MM.1S (cell line): ENCODE measurements at regions not wholly inside any gene's neighbourhood (a gene's known extent, or its start where the extent isn't known, plus 50 kb on each side); places are given as distances from the start of the nearest gene placed in this dataset.

Source experiments
- DNase-seq: peaks from one replicate; pipeline ENCODE4 v3.0.0-alpha.2; 2015
- H2AFZ ChIP-seq: fragments of 300-600 bp; sonication (generic); 2 replicates; pipeline ENCODE4 v1.6.0; 2016; ENCODE audit warnings: antibody characterized with exemption, low read length
- H3F3A ChIP-seq: fragments of 300-600 bp; sonication (generic); 2 replicates; pipeline ENCODE4 v1.6.1; 2016; ENCODE audit warnings: mild to moderate bottlenecking, antibody characterized with exemption, low read length, moderate library complexity, mixed read lengths; ENCODE audit not compliant: insufficient read depth
- H3K27ac ChIP-seq: fragments of 300-600 bp; sonication (generic); 2 replicates; pipeline ENCODE4 v1.5.1; 2016; ENCODE audit warnings: mild to moderate bottlenecking, low read length
- H3K27me3 ChIP-seq: fragments of 300-600 bp; sonication (generic); replicated peaks from 2 replicates; pipeline ENCODE4 v1.6.0; 2016; ENCODE audit warnings: low read length; ENCODE audit not compliant: insufficient read depth
- H3K36me3 ChIP-seq: fragments of 300-600 bp; sonication (generic); replicated peaks from 2 replicates; pipeline ENCODE4 v1.6.1; 2016; ENCODE audit warnings: mild to moderate bottlenecking, low read length, mixed read lengths; ENCODE audit not compliant: insufficient read depth
- H3K4me1 ChIP-seq: fragments of 300-600 bp; sonication (generic); 2 replicates; pipeline ENCODE4 v1.6.1; 2016; ENCODE audit warnings: low read length, mixed read lengths
- H3K4me2 ChIP-seq: fragments of 300-600 bp; sonication (generic); 2 replicates; pipeline ENCODE4 v1.6.0; 2016; ENCODE audit warnings: low read depth, low read length
- H3K4me3 ChIP-seq: fragments of 300-600 bp; sonication (generic); 2 replicates; pipeline ENCODE4 v1.5.1; 2016; ENCODE audit warnings: low read length, mixed read lengths
- H3K79me2 ChIP-seq: fragments of 300-600 bp; sonication (generic); 2 replicates; pipeline ENCODE4 v1.6.1; 2016; ENCODE audit warnings: mixed run types, low read length, mixed read lengths
- H3K9ac ChIP-seq: fragments of 300-600 bp; sonication (generic); 2 replicates; pipeline ENCODE4 v1.6.1; 2016; ENCODE audit warnings: low read length, mixed read lengths
- H3K9me2 ChIP-seq: fragments of 300-600 bp; sonication (generic); replicated peaks from 2 replicates; pipeline ENCODE4 v1.6.1; 2016; ENCODE audit warnings: mild to moderate bottlenecking, low read length, mixed read lengths; ENCODE audit not compliant: insufficient read depth
- H3K9me3 ChIP-seq: fragments of 300-600 bp; sonication (generic); replicated peaks from 2 replicates; pipeline ENCODE4 v1.6.1; 2016; ENCODE audit warnings: mild to moderate bottlenecking, low read length, mixed read lengths; ENCODE audit not compliant: insufficient read depth
- H4K20me1 ChIP-seq: fragments of 300-600 bp; sonication (generic); 2 replicates; pipeline ENCODE4 v1.6.1; 2016; ENCODE audit warnings: mild to moderate bottlenecking, low read length, moderate library complexity, mixed read lengths; ENCODE audit not compliant: insufficient read depth
- CTCF ChIP-seq: fragments of 300-600 bp; sonication (generic); IDR thresholded peaks from 2 replicates; pipeline ENCODE4 v1.5.1; 2016; ENCODE audit warnings: antibody characterized with exemption, low read length, mixed read lengths
- EZH2 ChIP-seq: fragments of 300-600 bp; sonication (generic); optimal IDR thresholded peaks from 2 replicates; pipeline ENCODE3; 2017; ENCODE audit warnings: low read depth, mild to moderate bottlenecking, antibody characterized with exemption, low read length, mixed read lengths
- EZH2phosphoT487 ChIP-seq: fragments of 300-600 bp; sonication (generic); IDR thresholded peaks from 2 replicates; pipeline ENCODE4 v1.6.1; 2018; ENCODE audit warnings: antibody characterized with exemption, low read length

- Histone ChIP-seq H3K27me3 (no peaks in the 10 kb centered on the region), H3K4me2 (no peak overlapping the region), H3K36me3 (no peaks in the 10 kb centered on the region), H3K4me1 (peaks cover 27% of the 10 kb centered on the region), H3K9me2 (no peaks in the 10 kb centered on the region), H3F3A (no peaks in the 10 kb centered on the region), H4K20me1 (no peaks in the 10 kb centered on the region), H3K9me3 (no peaks in the 10 kb centered on the region), H3K27ac (no peak overlapping the region), H3K79me2 (no peaks in the 10 kb centered on the region), H2AFZ (no peak overlapping the region), H3K4me3 (no peak overlapping the region), H3K9ac (no peak overlapping the region)
- DNase-seq: no peak
- TF ChIP-seq EZH2: no peak
- TF ChIP-seq CTCF: no peak
- no peak for TF ChIP-seq EZH2phosphoT487
Observed at GRCh38 chr13:34039678-34040077, 221.7 kb downstream of the RFC3 start.

DNA sequence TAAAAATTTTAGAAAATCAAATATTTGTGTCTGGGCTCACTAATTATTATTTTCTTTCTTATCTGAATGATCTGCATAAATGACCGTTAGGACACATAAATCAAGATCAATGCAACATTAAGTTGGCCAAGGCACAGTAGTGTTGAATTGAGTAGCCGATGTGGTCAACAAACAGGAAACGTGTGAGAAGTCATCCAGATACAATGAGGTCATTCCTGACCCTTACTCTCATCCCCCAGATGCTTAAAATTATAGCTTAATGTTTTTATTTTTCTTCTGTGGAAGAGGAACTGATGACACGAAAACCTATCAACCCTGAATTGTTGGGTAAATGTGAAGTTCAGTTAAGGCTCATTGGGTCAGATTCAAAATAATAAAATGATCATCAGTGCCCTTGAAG lies 222.9 kb downstream of the RFC3 start:
- no peak overlapping the region for H2AFZ ChIP-seq
- no peaks in the 10 kb centered on the region for H4K20me1 ChIP-seq
- H3K9me2 ChIP-seq: no peaks in the 10 kb centered on the region
- peaks cover 37% of the 10 kb centered on the region for H3K4me1 ChIP-seq
- H3K27me3 ChIP-seq: no peaks in the 10 kb centered on the region
- no peaks in the 10 kb centered on the region for H3K9me3 ChIP-seq
- H3K27ac ChIP-seq: no peak overlapping the region
- no peak for DNase-seq
- no peaks in the 10 kb centered on the region for H3K79me2 ChIP-seq
- H3F3A ChIP-seq: no peaks in the 10 kb centered on the region; the same call in 1 of the 2 replicates
- no peak overlapping the region for H3K4me3 ChIP-seq
- no peak for TF ChIP-seq CTCF
- no peak for TF ChIP-seq EZH2
- no peak for TF ChIP-seq EZH2phosphoT487
- H3K9ac ChIP-seq: no peak overlapping the region
- no peaks in the 10 kb centered on the region for H3K36me3 ChIP-seq
- H3K4me2 ChIP-seq: no peak overlapping the region

DNA sequence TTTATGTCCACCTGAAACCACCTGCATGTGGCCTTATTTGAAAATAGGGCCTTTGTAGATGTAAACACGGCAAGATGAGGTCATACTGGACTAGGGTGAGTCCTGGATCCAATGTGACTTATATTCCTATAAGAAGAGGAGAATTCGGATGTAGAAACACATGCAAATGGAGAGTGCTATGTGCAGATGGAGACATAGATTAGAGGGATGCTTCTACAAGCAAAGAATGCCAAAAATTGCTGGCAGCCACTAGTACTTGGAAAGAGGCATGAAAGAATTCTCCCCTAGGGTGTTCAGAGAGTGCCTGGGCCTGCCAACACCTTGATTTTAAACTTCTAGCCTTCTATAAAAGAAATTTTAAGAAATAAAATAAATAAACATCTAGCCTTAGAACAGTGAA lies 226.1 kb downstream of the RFC3 start:
- Histone ChIP-seq H2AFZ (no peak overlapping the region), H3K27me3 (no peaks in the 10 kb centered on the region), H3K4me1 (peaks cover 30% of the 10 kb centered on the region), H3K9me3 (no peaks in the 10 kb centered on the region), H4K20me1 (no peaks in the 10 kb centered on the region), H3K4me2 (no peak overlapping the region), H3K79me2 (no peaks in the 10 kb centered on the region), H3K27ac (no peak overlapping the region; the same call in 1 of the 2 replicates), H3K4me3 (no peak overlapping the region), H3K9ac (no peak overlapping the region), H3K36me3 (no peaks in the 10 kb centered on the region), H3F3A (no peaks in the 10 kb centered on the region; the same call in 1 of the 2 replicates), H3K9me2 (no peaks in the 10 kb centered on the region)
- TF ChIP-seq CTCF (no peak), EZH2phosphoT487 (no peak), EZH2 (no peak)
- DNase-seq: no peak
